ENCODE measurements at regions not wholly inside any gene's neighbourhood (a gene's known extent, or its start where the extent isn't known, plus 50 kb on each side); places are given as distances from the start of the nearest gene placed in this dataset.

- Histone ChIP-seq H4K20me1 (replicated peaks; ENCODE audit: control insufficient read depth, extremely low read depth, insufficient read depth, low read length) (no peaks in the 10 kb centered on the region), H3K9me3 (replicated peaks; ENCODE audit: control insufficient read depth, insufficient read depth, low read length) (no peaks in the 10 kb centered on the region), H3K4me1 (ENCODE audit: control insufficient read depth, extremely low read depth, insufficient read depth, low read length) (peaks cover 1% of the 10 kb centered on the region), H3K9me1 (replicated peaks; ENCODE audit: control insufficient read depth, extremely low read depth, insufficient read depth, low read length) (no peaks in the 10 kb centered on the region), H3K79me2 (ENCODE audit: control insufficient read depth, insufficient read depth, low read length) (no peaks in the 10 kb centered on the region), H2AFZ (ENCODE audit: low read depth, low read length) (no peak overlapping the region), H3K27ac (ENCODE audit: insufficient read depth, low read depth, low read length) (no peak overlapping the region), H3K27me3 (ENCODE audit: control insufficient read depth in 2 of 2, insufficient read depth in 2 of 2, low read length in 2 of 2) (no peaks in the 10 kb centered on the region), H3K4me3 (replicated peaks in 1 of 3; ENCODE audit: insufficient read depth in 1 of 3, low read depth in 1 of 3, low read length in 3 of 3) (no peak overlapping the region), H3K36me3 (ENCODE audit: control insufficient read depth in 2 of 2, extremely low read depth in 1 of 2, insufficient read depth in 2 of 2, low read length in 2 of 2) (no peaks in the 10 kb centered on the region), H3K4me2 (ENCODE audit: insufficient read depth, low read length) (no peak overlapping the region), H3K9ac (replicated peaks; ENCODE audit: extremely low read depth, insufficient read depth, low read length) (no peak overlapping the region)
- no peak for TF ChIP-seq FOS (IDR thresholded peaks at IDR 0.05; ENCODE audit: borderline replicate concordance, insufficient read depth, low read length)
- TF ChIP-seq JUN (IDR thresholded peaks at IDR 0.05; ENCODE audit: borderline replicate concordance, insufficient read depth, insufficient read length, low read depth): no peak
- TF ChIP-seq POLR2A (IDR thresholded peaks at IDR 0.05; ENCODE audit: low read depth, low read length): no peak
- TF ChIP-seq EZH2 (IDR thresholded peaks at IDR 0.05; ENCODE audit: borderline replicate concordance, low read depth, low read length, severe bottlenecking): no peak
- TF ChIP-seq POLR2AphosphoS5 (IDR thresholded peaks at IDR 0.05; ENCODE audit: insufficient read depth, low read depth, low read length): no peak
- TF ChIP-seq CTCF (IDR thresholded peaks at IDR 0.05; ENCODE audit: extremely low read depth in 1 of 2, insufficient read depth in 1 of 2, low read depth in 1 of 2, low read length in 2 of 2): no peak
- TF ChIP-seq MYC (IDR thresholded peaks at IDR 0.05; ENCODE audit: low read depth, low read length): no peak
- no peak for TF ChIP-seq GATA2 (IDR thresholded peaks at IDR 0.05; ENCODE audit: insufficient read depth, insufficient read length, low read depth, low read length)
- no peak for TF ChIP-seq MAX (IDR thresholded peaks at IDR 0.05; ENCODE audit: insufficient read depth, insufficient read length)
- no peak for FAIRE-seq
- ChIA-PET CTCF (interaction anchor here (1.2 kb wide), 1 partner anchor 18 kb away, joined by 3 read pairs; no protein-coding TSS in a partner anchor), POLR2A (no interaction called here)
- no TSS peak for BruUV-seq (replicated peaks)
- intact Hi-C loops (cut with micrococcal nuclease): no loop called here
- DNase-seq (ENCODE audit: low read depth, low spot score): no peak
- dilution Hi-C loops (cut with MboI; ENCODE audit: extremely low pct_ligation_motif_present, low sequenced_read_pairs): no loop called here
These were observed 465.7 kb upstream of the MGAT4C start for GRCh38 chr12:86721713-86722397.

Data from endothelial cell of umbilical vein (primary cell).